ENCODE measurements at regions not wholly inside any gene's neighbourhood (a gene's known extent, or its start where the extent isn't known, plus 50 kb on each side); places are given as distances from the start of the nearest gene placed in this dataset.
"Not testable (repeated sequence)": the region's sequence is repeated elsewhere in the genome, so short reads cannot be mapped to it uniquely, and the experiment has no call there.

DNA sequence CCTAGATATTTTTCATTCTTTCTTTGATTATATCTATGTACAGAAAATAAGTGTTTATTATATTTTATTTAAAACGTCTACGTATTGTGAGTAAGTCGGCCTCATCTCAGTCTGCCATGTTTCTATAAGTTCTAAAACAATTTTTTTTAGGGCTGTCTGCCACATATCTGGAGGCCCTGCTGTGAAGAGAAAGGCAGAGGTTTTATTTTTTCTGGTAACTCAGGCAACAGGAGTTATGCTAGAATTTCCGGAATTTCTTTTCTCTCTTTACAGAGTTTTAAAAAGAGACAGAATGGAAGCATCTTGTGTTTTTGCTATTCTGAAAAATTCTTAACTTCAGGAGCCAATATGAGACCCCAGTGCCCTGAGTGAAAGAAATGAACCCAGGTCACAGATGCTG lies 1124.0 kb upstream of the TENM3 start:
- DNase-seq = no peak

- DNase-seq = no peak
Observed at GRCh38 chr4:181121733-181122132, 1121.5 kb upstream of the TENM3 start.

GRCh38 chr4:181127171-181127570 lies 1116.0 kb upstream of the TENM3 start:
- DNase-seq = no peak

DNA sequence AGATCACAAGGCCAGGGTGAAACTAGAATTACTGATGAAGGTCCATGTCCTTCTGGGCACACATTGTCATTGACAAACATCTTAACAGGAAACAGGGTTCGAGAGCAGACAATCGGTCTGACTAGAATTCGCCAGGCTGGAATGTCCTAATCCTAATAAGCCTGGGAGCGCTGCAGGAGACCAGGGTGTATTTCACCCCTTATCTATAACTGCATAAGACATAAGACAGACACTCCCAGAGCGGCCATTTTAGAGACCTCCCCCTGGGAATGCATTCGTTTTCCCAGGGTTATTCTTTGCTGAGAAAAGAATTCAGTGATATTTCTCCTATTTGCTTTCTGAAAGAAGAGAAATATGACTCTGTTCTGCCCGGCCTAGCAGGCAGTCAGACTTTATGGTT lies 1112.9 kb upstream of the TENM3 start:
- DNase-seq = not testable (repeated sequence)

DNA sequence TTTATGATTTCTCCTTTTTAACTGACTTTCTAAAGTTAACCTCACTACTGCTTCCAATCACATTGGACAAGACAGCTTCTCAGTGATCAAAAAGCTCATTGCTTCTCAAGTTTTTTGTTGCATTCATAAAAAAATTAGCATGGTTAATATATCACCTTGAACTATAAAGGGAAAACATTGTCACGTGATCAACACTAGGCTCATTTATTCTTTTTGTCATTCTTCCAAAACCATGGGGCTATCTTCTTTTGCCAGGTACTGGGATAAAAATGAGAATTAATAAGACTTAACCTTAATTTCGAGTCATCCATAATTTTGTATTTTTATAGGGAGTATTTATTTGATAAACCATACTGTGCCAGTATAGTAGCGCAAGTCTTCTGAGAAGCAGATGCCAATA lies 1105.9 kb upstream of the TENM3 start:
- DNase-seq = no peak

- no peak for DNase-seq
Observed at GRCh38 chr4:181138116-181138515, 1105.1 kb upstream of the TENM3 start.

GRCh38 chr4:181140037-181140603 lies 1103.1 kb upstream of the TENM3 start:
- DNase-seq = no peak

GRCh38 chr4:181143250-181143854 lies 1099.8 kb upstream of the TENM3 start:
- DNase-seq = peak; percentile 74 to 78

DNA sequence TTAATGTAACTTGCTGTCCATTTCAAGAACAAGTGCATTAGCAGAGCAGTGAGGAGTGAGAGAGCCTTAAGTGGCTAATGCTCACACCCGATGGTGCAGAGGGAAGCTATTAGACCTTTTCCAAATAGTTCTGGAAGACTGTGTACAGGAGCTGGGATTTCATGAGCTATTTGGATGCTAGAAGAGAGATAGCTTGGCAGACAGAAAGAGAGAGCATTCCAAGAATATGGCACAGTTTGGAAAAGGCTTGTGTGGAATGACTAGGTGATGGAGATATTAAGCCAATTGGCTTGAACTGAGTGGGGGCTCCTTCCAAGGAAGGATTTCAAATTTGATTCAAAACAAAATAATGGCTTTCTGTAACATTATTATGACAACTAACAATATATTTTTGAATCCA lies 1097.2 kb upstream of the TENM3 start:
- DNase-seq = no peak

- no peak for DNase-seq
Observed at GRCh38 chr4:181147416-181147951, 1095.7 kb upstream of the TENM3 start.

DNA sequence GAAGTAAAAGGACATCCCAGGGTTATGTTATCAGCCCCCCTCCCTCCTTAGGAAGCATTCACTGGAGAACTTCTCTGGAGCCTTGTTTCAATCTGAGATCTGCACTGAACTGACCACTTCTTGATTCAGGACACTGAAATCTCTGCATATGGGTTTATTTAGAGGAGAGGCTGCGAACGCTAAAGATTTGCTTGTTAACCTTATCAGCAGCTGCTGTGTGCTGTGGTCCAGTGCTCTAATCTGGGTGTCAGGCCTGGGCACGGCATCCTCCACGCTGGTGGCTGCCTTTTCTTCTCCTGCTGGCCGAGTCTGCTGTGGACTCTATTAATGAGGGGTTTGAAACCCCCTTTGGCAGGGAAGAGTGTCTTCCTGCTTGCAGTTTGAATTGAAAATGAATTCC lies 1094.7 kb upstream of the TENM3 start:
- no peak for DNase-seq

DNA sequence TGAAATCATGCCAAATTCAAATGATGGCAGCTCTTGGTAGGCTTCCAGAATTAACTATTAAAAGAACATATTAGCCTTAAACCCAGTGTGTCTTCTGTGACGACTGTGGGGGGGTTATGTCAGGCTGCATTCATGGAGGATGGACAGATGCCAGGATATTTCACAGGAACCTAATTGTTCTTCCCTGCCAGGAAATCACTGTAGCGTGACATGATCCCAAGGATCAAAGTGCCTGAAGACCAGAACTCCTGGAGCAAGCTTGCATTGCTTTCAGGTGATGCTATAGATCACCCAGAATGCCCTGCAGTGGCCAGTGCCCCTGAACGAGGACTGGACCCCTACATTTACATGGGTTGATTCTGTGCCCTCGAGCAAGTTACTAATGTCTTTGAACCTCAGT lies 1093.0 kb upstream of the TENM3 start:
- DNase-seq = no peak

DNA sequence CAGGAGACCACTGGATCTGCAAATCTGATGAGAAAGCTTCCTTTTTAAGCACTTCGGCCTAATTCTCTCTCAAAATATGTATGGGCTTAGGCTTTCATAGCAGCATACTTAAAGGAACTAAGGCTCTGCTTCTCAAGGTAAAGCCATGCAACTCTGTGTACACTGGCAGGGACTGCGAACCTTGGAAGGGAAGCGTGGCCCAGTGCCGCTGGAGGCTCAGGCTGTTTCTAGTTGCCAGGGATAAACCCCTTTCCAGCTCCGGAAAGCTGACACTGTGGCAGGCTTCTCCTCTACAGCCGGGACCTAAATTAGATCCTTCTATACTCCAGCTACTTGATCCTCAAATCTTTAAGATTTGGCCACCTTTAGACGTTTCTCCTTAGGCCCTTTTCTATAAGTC lies 1091.3 kb upstream of the TENM3 start:
- no peak for DNase-seq

- no peak for DNase-seq
Observed at GRCh38 chr4:181157647-181158046, 1085.6 kb upstream of the TENM3 start.

- DNase-seq = no peak
Observed at GRCh38 chr4:181158971-181159370, 1084.2 kb upstream of the TENM3 start.

GRCh38 chr4:181161669-181162068 lies 1081.5 kb upstream of the TENM3 start:
- no peak for DNase-seq

DNA sequence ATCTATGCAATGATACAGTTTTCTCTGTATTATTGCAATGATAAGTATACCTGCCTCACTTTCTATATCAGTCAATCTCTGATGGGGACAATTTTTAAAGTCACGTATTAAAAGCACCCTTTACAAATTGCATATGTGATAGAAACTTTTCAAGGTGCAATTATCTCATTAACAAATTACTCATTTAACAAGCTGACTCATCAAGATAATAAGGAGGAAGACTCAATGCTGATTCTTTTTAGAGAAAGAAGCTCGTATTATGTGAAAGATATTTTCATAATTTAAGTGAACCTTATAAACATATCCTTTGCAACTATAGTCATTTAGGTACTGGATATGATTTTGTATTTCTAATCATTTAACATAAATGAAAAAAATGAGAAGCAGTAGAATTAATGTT lies 1080.9 kb upstream of the TENM3 start:
- DNase-seq = no peak

DNA sequence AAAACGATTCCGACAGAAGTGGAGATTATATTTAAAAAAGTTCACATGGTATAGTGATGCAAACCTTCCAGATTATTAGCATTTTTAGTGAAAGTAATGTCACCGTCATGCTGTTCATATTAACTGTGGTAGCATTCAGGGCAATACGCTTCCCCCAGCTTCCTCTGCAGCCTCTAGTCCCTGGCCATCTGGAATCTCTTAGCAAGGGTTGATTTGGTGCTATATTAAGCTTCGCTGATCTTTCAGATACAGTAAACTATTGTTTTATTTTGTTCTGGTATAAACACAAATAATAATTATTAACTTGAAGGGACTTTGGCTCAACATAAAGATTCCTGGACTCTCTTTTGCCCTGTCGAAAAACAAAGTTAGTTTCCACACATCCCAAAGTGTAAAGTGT lies 1080.5 kb upstream of the TENM3 start:
- DNase-seq = no peak

- DNase-seq = no peak
Observed at GRCh38 chr4:181166742-181167399, 1076.3 kb upstream of the TENM3 start.

GRCh38 chr4:181168011-181168805 lies 1075.0 kb upstream of the TENM3 start:
- no peak for DNase-seq

DNA sequence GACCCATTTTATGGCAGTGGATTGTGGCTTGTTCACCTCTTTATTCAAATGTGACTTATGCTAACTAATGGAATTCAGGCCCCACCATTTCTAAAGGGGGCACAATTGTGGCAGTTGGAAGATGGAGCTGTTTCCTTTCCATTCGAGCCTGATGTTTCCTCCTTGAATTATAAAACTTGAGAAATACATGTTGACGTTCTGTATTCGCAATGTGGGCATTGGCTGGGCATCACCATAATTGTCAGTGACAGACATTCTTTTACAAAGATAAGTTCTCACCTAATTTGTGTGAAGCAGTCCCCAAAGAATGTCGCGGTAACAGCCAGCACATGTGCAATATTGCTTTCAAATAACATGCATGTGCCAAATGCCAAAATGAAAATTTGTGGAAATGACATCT lies 1070.2 kb upstream of the TENM3 start:
- no peak for DNase-seq

GRCh38 chr4:181176306-181176705 lies 1066.9 kb upstream of the TENM3 start:
- no peak for DNase-seq

DNA sequence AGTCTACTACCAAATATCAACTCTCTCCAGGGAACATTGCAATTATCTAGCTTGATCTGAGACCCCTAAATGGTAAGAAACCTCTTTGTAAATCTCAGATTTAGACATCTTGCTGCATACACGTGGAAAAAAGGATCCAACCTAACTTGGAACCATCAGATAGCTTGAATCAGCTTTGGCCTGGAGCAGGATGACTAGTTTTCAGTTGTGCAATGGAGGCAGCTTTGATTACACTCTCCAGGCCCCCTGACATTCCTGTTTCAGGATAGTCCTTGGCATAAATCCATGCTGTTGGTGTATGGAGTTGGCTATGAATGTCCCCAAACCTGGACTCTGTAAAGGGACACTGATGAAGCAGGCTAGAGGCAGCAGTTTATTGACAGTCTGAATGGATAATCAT lies 1061.9 kb upstream of the TENM3 start:
- no peak for DNase-seq

DNA sequence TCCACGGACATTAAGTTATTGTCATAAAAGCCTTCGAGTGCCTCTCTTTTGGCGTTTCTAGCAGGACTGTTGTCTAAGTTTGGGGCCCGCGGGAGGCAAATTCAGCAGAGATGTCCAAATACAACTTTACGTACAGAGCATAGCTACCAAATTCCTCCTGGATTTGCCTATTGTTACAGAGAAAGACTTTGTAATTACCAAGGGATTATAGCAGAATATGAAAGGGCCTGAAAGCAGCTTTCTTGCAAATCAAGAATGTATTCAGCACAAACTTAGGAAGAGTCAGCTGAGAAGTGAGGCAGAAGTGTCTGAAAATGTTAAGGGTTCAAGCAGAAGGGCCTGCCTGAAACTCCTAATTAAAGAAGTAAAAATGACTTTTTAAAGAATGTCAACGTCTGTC lies 1053.5 kb upstream of the TENM3 start:
- no peak for DNase-seq
